Colonic mucosa (tissue), 4 donors: ENCODE measurements at regions not wholly inside any gene's neighbourhood (a gene's known extent, or its start where the extent isn't known, plus 50 kb on each side); places are given as distances from the start of the nearest gene placed in this dataset.
A peak's percentile ranks its signal among the peaks of the same experiment; 100 is the strongest.

Experiments used
- DNase-seq: peaks from one replicate; pipeline ENCODE4 v3.0.0-alpha.2; 2020
- H3K27ac ChIP-seq: fragments of 200-600 bp; one replicate; pipeline ENCODE4 v1.8.0; 2021
- H3K27me3 ChIP-seq: fragments of 200-600 bp; one replicate; pipeline ENCODE4 v1.8.0; 2021
- H3K36me3 ChIP-seq: fragments of 200-600 bp; one replicate; pipeline ENCODE4 v1.8.0; 2021
- H3K4me1 ChIP-seq: fragments of 200-600 bp; one replicate; pipeline ENCODE4 v1.8.0; 2021; ENCODE audit warnings: mild to moderate bottlenecking
- H3K4me3 ChIP-seq: fragments of 200-600 bp; one replicate; pipeline ENCODE4 v1.8.0; 2021
- H3K9ac ChIP-seq, 2 donors: one replicate each; pipeline ENCODE4 v1.7.0; 2013; ENCODE audit warnings: control low read depth in 2 of 2, low read depth in 2 of 2, low read length in 2 of 2
- H3K9me3 ChIP-seq: fragments of 200-600 bp; one replicate; pipeline ENCODE4 v1.8.0; 2021
- intact Hi-C: fragments of 100-400 bp; cut with DNase I; formaldehyde crosslinking; loops from one replicate; pipeline ENCODE4 v1.14.1; 2022
- TF ChIP-seq, protein P1 (sequence below): fragments of 200-600 bp; IDR thresholded peaks from one replicate; pipeline ENCODE4 v1.8.0; 2022; ENCODE audit warnings: antibody characterized with exemption, mild to moderate bottlenecking
- donor health status: healthy.
- donor health status: DM: no; HTN: no; CAD: no.
- donor health status: DM: no; HTN: no; CAD: no.

DNA sequence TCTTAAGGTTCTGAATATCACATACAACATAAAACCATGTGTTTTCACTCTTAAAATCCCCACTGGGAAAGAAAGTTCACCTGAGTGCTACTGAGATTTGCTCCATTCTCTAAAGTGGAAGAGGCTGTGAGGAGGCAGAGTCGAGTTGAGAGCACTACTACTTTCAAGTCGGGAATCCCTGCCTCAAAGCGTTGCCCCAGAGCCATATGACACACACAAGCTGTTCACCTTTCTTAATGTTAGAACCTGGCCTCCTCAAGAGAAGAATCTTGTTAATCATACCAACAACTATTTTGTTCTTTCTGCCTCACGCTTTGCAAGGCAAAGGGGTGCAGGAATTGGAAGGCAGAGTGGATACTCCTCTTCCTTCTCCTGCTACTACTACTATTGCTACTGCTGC, 149.7 kb upstream of the DAAM1 start:
- no peaks in the 10 kb centered on the region for H3K4me1 ChIP-seq
- no peaks in the 10 kb centered on the region for H3K27me3 ChIP-seq
- H3K36me3 ChIP-seq = no peaks in the 10 kb centered on the region
- H3K4me3 ChIP-seq = no peak overlapping the region
- TF ChIP-seq, protein P1, sequence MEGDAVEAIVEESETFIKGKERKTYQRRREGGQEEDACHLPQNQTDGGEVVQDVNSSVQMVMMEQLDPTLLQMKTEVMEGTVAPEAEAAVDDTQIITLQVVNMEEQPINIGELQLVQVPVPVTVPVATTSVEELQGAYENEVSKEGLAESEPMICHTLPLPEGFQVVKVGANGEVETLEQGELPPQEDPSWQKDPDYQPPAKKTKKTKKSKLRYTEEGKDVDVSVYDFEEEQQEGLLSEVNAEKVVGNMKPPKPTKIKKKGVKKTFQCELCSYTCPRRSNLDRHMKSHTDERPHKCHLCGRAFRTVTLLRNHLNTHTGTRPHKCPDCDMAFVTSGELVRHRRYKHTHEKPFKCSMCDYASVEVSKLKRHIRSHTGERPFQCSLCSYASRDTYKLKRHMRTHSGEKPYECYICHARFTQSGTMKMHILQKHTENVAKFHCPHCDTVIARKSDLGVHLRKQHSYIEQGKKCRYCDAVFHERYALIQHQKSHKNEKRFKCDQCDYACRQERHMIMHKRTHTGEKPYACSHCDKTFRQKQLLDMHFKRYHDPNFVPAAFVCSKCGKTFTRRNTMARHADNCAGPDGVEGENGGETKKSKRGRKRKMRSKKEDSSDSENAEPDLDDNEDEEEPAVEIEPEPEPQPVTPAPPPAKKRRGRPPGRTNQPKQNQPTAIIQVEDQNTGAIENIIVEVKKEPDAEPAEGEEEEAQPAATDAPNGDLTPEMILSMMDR = no peak
- H3K9me3 ChIP-seq = no peaks in the 10 kb centered on the region
- DNase-seq = no peak
- no peak overlapping the region for H3K9ac ChIP-seq
- intact Hi-C loops = no loop called here
- no peak overlapping the region for H3K27ac ChIP-seq

DNA sequence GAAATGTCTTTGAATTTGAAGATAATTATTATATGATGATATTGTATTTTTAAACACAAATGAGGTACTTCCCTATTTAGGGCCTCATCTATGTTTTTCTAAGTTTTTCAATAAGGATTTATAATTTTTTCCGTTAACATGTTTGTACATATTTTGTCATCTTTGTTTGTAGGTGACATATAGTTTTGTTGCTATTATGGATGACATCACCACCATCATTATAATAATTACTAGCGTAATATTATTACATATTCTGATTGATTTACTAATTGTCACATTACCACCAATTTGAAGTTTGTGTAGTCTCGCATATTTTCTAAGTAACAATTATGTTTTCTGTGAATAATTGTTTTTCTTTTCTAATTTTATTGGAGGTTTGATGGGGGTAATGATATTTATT, 147.2 kb upstream of the DAAM1 start:
- TF ChIP-seq, protein P1 = no peak
- Histone ChIP-seq H3K9me3 (no peaks in the 10 kb centered on the region), H3K27ac (no peak overlapping the region), H3K36me3 (no peaks in the 10 kb centered on the region), H3K4me1 (no peaks in the 10 kb centered on the region), H3K9ac (no peak overlapping the region), H3K4me3 (no peak overlapping the region), H3K27me3 (no peaks in the 10 kb centered on the region)
- DNase-seq = no peak
- intact Hi-C loops = no loop called here

DNA sequence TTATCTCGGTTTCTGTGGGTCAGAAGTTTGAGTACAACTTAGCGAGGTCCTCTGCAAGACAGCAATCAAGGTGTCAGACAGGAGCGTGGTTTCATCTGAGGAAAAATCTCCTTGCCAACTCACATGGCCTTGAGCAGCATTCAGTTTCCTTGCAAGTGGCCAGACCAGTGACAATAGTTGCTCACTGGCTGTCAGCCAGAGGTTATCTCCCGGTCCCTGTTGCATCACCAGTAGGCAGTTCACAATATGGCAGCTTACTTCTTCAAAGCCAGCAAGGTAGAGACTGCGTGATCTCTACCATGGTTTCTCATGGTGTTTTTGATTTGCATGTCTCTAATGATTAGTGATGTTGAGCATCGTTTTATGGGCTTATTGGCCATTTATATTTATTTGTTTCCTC, 143.8 kb upstream of the DAAM1 start:
- no peak for DNase-seq
- intact Hi-C loops = no loop called here
- TF ChIP-seq, protein P1 = no peak
- no peaks in the 10 kb centered on the region for H3K9me3 ChIP-seq
- no peak overlapping the region for H3K27ac ChIP-seq
- no peaks in the 10 kb centered on the region for H3K27me3 ChIP-seq
- no peak overlapping the region for H3K4me3 ChIP-seq
- no peak overlapping the region for H3K9ac ChIP-seq
- H3K36me3 ChIP-seq = no peaks in the 10 kb centered on the region
- no peaks in the 10 kb centered on the region for H3K4me1 ChIP-seq

DNA sequence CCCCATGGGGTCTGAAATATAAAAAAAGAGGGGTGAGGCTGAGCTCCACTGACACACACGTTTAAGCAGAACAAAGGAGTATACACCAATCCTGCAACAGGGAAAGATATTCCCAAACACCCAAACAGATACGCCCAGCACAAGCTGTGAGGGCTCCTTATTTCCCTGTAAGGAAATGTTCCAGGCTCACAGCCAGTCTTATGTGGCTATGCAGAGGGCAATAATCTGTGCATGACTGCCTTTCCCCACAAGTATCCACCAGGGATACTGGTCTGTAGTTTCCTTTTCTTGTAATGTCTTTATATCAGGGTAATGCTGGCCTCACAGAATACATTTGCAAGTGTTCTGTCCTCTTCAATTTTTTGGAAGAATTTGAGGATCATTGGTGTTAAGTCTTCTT, 141.7 kb upstream of the DAAM1 start:
- TF ChIP-seq, protein P1 = no peak
- Histone ChIP-seq H3K4me1 (no peaks in the 10 kb centered on the region), H3K36me3 (no peaks in the 10 kb centered on the region), H3K27ac (no peak overlapping the region), H3K9ac (no peak overlapping the region), H3K9me3 (no peaks in the 10 kb centered on the region), H3K27me3 (no peaks in the 10 kb centered on the region), H3K4me3 (no peak overlapping the region)
- no peak for DNase-seq
- intact Hi-C loops = no loop called here

DNA sequence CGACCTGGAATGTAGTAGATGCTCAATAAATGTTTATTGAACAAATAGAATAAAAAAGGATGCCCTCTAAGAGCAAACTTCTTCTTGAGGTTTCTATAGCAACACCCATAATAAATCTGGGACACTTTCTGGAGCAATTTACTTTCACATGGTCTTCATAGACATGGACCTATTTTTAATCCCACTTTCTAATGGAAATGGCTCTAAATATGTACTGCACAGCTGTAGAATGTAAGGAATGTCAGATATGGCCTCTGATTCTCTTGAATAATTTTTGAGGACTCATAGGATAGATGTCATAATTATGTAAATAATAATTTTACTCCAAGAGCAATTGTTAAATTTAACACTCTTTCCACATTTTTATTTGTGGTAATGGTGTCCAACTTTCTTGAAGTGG, 133.5 kb upstream of the DAAM1 start:
- TF ChIP-seq, protein P1 = no peak
- Histone ChIP-seq H3K9ac (no peak overlapping the region), H3K27ac (no peak overlapping the region), H3K27me3 (no peaks in the 10 kb centered on the region), H3K36me3 (no peaks in the 10 kb centered on the region), H3K9me3 (no peaks in the 10 kb centered on the region), H3K4me1 (no peaks in the 10 kb centered on the region), H3K4me3 (no peak overlapping the region)
- intact Hi-C loops = no loop called here
- no peak for DNase-seq

DNA sequence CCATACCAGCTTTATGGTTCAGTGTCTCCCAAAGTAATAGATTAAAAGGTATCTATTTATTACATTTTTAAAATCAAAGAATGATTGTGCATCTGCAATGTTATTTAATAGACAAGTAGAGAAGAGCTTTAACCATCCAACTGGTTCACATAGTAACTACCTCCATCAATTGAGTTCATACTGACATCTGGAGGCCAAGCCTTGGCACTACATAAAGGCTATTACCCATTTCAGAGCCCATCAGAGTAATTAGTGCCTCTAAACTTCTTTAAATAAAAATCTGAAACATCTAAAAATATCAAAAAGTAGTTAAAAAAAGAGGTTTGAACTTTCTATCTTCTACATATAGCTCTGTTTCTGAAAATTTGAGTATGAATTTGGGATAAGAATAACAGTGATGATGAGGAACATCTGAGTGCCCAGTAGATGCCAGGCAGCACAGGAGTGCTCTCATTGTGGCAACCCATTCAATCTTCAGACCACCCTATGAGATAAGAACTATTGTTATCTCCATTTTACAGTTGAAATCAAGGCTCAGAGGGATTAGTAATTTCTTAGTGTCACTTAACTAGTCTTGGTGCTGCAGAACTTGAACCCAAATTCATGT, 132.9 kb upstream of the DAAM1 start:
- no peaks in the 10 kb centered on the region for H3K4me1 ChIP-seq
- H3K27me3 ChIP-seq = no peaks in the 10 kb centered on the region
- no peak overlapping the region for H3K27ac ChIP-seq
- H3K9ac ChIP-seq = no peak overlapping the region
- DNase-seq = peak; percentile 37
- no peak overlapping the region for H3K4me3 ChIP-seq
- intact Hi-C loops = no loop called here
- H3K9me3 ChIP-seq = no peaks in the 10 kb centered on the region
- H3K36me3 ChIP-seq = no peaks in the 10 kb centered on the region
- TF ChIP-seq, protein P1 = peak; percentile 70
